HUES64 (cell line): ENCODE measurements at regions not wholly inside any gene's neighbourhood (a gene's known extent, or its start where the extent isn't known, plus 50 kb on each side); places are given as distances from the start of the nearest gene placed in this dataset.

Experiments
- H3K27ac ChIP-seq: 2 replicates; pipeline ENCODE4 v1.7.0; 2013; ENCODE audit warnings: low read depth, low read length, inconsistent platforms
- H3K27me3 ChIP-seq: 2 replicates; pipeline ENCODE4 v1.6.1; 2013; ENCODE audit warnings: mild to moderate bottlenecking, low read length; ENCODE audit not compliant: insufficient read depth
- H3K36me3 ChIP-seq: 2 replicates; pipeline ENCODE4 v1.6.1; 2013; ENCODE audit warnings: mild to moderate bottlenecking, low read length; ENCODE audit not compliant: insufficient read depth
- H3K4me1 ChIP-seq: 2 replicates; pipeline ENCODE4 v1.6.1; 2013; ENCODE audit warnings: mild to moderate bottlenecking, low read length, moderate library complexity; ENCODE audit not compliant: insufficient read depth
- H3K4me3 ChIP-seq: 2 replicates; pipeline ENCODE4 v1.5.1; 2013; ENCODE audit warnings: mild to moderate bottlenecking, low read length, moderate library complexity
- H3K9ac ChIP-seq: 2 replicates; pipeline ENCODE4 v1.6.1; 2013; ENCODE audit warnings: mild to moderate bottlenecking, low read depth, low read length
- H3K9me3 ChIP-seq: 2 replicates; pipeline ENCODE4 v1.6.1; 2013; ENCODE audit warnings: low read depth, low read length; ENCODE audit not compliant: insufficient read depth
- WGBS: fragments of 150-250, 120-280 bp; methylation state at CpG from one replicate; pipeline ENCODE4 v1.1.7; 2013; ENCODE audit warnings: missing lambda C conversion rate; 5-methylcytosine and 5-hydroxymethylcytosine counted together

DNA sequence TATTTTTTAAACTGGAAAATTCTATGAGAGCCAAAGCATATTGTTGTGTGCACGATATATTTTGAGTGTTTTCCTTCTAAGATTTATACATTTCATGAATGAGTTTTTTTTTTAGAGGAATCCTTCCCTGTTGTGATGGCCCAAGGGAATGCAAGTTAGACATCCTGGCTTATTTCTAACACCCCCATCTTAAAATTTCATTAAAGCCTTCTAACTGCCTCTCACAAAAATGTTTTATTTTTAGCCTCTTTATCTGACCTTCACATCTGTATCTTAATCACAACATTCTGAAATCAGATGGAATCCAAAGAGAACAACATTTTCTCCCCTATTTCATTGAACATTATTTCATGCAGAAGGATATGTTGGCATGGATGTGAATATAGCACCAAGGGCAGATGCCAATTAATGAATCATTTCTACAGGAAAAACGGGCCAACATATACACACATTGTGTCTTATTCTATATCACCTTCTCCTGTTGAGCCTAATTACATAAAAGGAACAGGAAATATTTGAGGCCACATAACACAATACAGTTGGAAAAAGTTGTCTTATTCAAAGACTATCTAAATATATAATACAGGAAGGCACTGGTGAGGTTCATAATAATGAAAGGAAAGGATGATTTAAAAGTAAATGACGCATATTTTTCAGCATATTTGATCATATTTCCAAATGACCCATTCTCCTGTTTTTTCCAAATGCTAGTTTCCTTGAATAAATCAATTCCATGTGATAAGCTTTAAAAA lies 455.5 kb downstream of the TTLL7 start:
- Histone ChIP-seq H3K36me3 (no peaks in the 10 kb centered on the region), H3K4me1 (no peaks in the 10 kb centered on the region), H3K27me3 (no peaks in the 10 kb centered on the region), H3K9me3 (no peaks in the 10 kb centered on the region), H3K4me3 (no peak overlapping the region), H3K9ac (no peak overlapping the region), H3K27ac (no peak overlapping the region)
- WGBS = 100% methylated on average over 1 of the region's 3 CpGs

DNA sequence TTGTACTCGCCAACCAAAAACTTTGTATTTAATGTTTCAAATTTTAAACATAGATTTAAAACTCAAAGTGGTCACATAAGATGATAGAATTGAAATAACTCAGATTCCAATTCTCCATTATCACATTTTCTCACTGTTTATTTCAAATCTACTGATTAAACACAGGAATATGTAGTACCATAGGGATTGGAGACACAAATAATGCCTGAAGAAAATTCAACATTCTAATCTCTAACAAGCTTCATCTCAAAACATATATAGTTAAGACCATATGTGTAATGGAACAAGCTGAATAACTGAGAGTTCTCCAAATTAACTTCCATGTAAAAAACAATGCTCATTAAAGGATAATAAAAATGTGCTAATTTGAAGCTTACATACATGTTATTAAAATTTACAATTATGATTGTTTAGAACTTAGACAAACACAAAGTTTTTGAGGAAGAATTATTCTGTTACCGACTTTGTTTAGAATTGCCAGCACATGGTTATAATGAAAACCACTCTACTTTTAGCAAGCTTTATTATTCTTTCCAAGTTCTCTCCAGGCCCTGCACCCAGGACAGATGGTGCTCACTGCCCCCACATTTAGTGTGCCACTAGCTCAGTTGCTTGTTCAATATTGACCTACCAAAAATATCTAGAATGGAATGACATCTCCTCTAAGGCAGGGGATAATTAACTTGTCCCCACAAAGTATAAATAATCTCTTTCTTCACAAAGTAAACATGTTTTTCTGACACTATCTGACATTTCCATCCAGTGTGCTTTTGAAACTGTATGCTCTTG lies 467.2 kb downstream of the TTLL7 start:
- 87% methylated on average over 1 of the region's 2 CpGs for WGBS
- H3K27ac ChIP-seq = no peak overlapping the region
- H3K9ac ChIP-seq = no peak overlapping the region
- H3K36me3 ChIP-seq = no peaks in the 10 kb centered on the region
- 0 out of 2 replicates have a peak, but pooled peaks cover 4% of the 10 kb centered on the region for H3K9me3 ChIP-seq
- H3K27me3 ChIP-seq = no peaks in the 10 kb centered on the region
- no peaks in the 10 kb centered on the region for H3K4me1 ChIP-seq
- H3K4me3 ChIP-seq = no peak overlapping the region

DNA sequence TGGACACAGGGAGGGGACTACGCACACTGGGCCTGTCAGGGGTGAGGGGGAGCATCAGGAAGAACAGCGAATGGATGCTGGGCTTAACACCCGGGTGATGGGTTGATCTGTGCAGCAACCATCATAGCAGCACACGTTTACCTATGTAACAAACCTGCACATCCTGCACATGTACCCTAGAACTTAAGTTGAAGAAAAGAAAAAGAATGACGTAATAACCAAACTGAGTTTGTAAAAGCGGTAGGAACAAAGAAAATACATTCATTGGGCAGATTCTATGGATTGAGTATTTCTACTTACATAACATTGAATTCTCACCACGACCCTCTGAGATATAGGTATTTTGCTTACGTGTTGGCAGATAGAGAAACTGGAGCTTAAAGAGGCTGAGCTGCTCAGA lies 468.4 kb downstream of the TTLL7 start:
- H3K36me3 ChIP-seq = no peaks in the 10 kb centered on the region
- no peak overlapping the region for H3K4me3 ChIP-seq
- 98% methylated on average over 8 of the region's 8 CpGs for WGBS
- H3K9ac ChIP-seq = no peak overlapping the region
- no peak overlapping the region for H3K27ac ChIP-seq
- H3K27me3 ChIP-seq = no peaks in the 10 kb centered on the region
- no peaks in the 10 kb centered on the region for H3K4me1 ChIP-seq
- H3K9me3 ChIP-seq = no peaks in the 10 kb centered on the region

DNA sequence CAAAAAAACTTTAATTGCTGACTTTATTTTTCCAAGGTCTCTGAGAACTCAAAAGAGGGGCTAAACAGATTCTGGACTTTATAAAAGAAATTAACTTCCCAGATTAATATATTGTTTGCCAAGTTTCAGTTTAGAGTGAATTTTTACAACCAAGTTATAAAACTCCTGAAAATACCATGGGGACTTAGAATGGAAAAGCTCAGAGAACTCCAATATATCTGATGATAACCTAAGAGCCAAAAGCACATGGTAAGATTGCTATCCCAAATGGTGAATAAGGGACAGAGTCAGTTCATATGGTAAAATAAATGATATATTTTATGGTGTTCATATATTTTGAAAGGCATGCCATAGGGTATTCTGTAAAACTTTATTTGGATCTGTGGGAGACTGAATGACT lies 470.9 kb downstream of the TTLL7 start:
- Histone ChIP-seq H3K27ac (no peak overlapping the region), H3K36me3 (no peaks in the 10 kb centered on the region), H3K4me3 (no peak overlapping the region), H3K9me3 (no peaks in the 10 kb centered on the region), H3K4me1 (no peaks in the 10 kb centered on the region), H3K27me3 (no peaks in the 10 kb centered on the region), H3K9ac (no peak overlapping the region)

DNA sequence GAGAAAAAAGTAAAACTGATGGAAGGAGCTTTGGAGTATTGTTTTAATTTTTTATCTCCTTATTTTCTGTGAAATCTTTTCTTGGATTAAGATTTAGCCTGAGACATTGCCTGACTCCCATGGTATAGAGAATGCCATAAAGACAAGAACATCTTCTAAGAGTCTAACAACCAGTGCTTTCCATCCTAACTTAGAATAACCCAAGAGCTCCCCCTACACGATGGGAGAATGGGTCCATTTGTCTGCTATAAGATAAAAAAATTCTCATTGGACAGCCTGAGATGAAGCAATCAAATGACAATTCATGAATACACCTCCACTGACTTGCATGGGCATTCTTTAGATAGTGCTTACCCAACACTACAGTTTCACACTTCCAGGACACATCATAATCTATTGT lies 478.1 kb downstream of the TTLL7 start:
- H3K27ac ChIP-seq = no peak overlapping the region
- H3K4me3 ChIP-seq = no peak overlapping the region
- no peaks in the 10 kb centered on the region for H3K4me1 ChIP-seq
- H3K9me3 ChIP-seq = no peaks in the 10 kb centered on the region
- WGBS = 72% methylated on average over 1 of the region's 1 CpG
- no peaks in the 10 kb centered on the region for H3K36me3 ChIP-seq
- H3K9ac ChIP-seq = no peak overlapping the region
- H3K27me3 ChIP-seq = no peaks in the 10 kb centered on the region

DNA sequence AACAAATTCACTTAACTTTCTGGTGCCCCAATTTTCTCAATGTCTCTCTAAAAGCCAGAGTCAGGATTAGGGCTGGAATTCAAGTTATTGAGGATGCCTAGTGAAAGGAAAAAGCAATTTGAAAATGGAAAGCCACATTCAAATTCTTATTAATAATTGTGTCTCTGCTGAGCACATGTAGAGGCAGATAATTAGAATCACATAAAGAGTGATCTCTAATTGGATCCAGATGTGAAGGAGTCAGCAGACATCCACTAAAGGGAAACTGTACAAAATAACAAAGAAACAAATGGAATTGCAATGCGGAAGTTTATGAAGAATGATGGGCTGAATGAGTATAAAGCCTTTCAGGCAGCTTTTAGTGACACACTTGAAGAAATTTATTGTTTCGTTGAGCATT lies 482.6 kb downstream of the TTLL7 start:
- Histone ChIP-seq H3K4me1 (no peaks in the 10 kb centered on the region), H3K27ac (no peak overlapping the region), H3K4me3 (no peak overlapping the region), H3K27me3 (no peaks in the 10 kb centered on the region), H3K36me3 (no peaks in the 10 kb centered on the region), H3K9me3 (no peaks in the 10 kb centered on the region), H3K9ac (no peak overlapping the region)
- WGBS = 97% methylated on average over 2 of the region's 2 CpGs

DNA sequence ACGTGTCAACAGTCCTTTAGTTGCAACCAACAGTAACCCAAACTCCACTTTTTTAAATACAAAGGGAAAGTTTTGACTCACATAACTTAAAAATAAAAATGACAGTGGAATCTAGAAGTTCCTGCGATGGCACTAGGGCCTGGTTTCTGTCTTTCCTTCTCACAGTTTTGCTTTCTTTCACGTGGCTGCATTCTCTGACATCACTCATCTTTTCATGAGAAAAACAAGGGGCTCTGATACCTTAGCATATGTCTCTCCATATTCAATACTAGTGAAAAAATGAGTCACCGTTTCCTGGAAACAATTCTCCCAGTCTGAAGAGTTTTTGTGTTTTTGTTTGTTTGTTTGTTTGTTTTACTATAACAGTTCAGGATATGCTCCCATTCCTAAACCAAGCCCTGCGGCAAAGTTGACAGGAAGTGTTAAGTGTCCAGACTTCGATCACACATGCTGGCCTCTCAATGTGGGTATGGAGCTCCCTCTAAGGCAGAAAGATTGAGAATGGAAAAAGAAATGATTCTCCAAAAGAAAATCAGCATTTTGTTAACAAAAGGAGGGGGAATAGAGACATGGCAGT lies 483.3 kb downstream of the TTLL7 start:
- no peak overlapping the region for H3K9ac ChIP-seq
- H3K4me3 ChIP-seq = no peak overlapping the region
- H3K27ac ChIP-seq = no peak overlapping the region
- H3K27me3 ChIP-seq = no peaks in the 10 kb centered on the region
- H3K4me1 ChIP-seq = no peaks in the 10 kb centered on the region
- H3K9me3 ChIP-seq = no peaks in the 10 kb centered on the region
- 89% methylated on average over 5 of the region's 6 CpGs for WGBS
- no peaks in the 10 kb centered on the region for H3K36me3 ChIP-seq

DNA sequence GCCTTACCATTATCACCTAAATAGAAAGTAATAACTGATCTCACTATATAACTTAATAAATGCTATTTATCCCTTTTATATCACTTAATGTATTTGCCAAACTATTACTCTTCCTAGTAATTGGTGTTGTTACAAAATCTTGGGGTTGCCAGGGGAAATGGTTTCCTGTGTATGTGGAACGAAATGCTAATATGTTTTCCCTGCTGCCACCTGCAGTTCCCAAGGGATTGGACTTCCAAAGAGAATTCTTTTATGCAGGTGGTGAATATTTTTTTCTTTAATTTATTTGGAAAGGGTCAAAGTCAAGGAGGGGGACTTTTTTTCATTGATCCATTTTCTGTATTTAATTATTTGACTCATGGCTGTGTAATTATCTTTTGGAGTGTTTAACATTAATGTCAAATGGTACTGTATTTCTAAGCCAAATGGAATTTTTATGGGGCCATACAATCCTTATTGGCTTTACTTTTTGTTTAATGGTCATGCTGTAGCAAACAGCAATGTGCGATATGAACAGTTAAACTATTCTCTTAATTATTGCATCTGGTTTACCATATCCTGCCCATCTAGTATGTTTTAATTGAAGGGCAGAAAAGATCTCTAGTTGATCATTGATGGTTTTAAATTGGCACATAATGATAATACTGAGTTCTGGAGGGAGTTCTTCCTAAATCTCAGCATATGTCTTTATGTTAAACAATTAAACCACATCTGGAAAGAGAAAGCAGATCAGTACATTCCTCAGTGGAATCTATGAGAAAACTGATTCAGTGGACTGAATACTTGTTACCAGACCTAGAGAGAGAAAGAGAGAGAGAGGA lies 486.3 kb downstream of the TTLL7 start:
- H3K9me3 ChIP-seq = no peaks in the 10 kb centered on the region
- WGBS = 88% methylated on average over 2 of the region's 2 CpGs
- H3K4me3 ChIP-seq = no peak overlapping the region

DNA sequence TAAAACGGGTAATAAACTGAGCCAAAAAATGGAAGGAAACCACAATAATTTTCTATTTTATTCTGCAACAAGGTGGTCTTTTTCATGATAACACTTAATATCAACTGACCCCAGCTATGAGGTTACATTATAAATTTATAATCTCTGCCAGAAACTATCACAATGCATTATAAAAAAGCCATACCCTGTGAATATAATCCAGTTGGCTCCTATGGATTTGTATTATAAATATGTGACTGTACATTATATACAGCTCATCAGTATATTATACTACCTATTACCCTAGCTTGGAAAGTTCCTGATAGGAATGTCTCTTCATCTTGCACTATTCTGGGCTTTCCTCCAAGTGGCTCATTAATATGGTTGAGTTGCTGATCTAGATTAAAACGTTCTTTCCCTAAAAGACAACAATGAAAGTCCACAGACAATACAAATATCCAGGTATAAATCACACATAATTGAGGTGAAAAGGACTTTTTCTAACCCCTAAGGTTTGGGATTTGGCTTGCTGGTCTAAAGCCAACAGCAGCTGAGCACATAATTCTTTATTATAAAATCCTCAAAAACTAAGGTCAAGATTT lies 487.7 kb downstream of the TTLL7 start:
- Histone ChIP-seq H3K9me3 (no peaks in the 10 kb centered on the region), H3K27ac (no peak overlapping the region), H3K27me3 (no peaks in the 10 kb centered on the region), H3K4me1 (no peaks in the 10 kb centered on the region), H3K36me3 (no peaks in the 10 kb centered on the region), H3K4me3 (no peak overlapping the region), H3K9ac (no peak overlapping the region)
- WGBS = 95% methylated on average over 2 of the region's 2 CpGs

More for the DNA sequence above, 486.3 kb downstream of the TTLL7 start:
- Histone ChIP-seq H3K9ac (no peak overlapping the region), H3K4me1 (no peaks in the 10 kb centered on the region), H3K27ac (no peak overlapping the region), H3K27me3 (no peaks in the 10 kb centered on the region), H3K36me3 (no peaks in the 10 kb centered on the region)

DNA sequence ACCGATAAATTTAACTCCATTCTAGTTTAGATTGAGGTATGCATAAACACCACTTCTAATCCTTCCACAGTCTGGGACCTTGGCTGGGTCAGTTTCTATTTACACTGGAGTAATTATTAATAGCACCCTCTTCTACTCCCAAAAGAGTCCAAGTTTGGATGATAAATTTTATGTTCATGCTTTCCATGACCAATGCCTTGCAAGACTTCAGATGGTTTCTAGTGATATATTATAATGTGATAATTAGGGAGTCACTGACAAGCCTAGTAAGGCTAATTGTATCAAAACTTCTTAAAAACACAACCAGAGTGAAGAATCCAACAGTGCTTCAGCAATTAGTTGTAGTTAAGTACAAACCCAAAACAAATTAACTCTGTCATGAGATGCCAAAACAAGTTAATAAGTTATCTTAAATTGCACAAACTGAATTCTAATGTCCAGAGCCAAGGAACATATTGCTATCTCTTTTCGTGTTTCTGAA lies 489.6 kb downstream of the TTLL7 start:
- H3K27ac ChIP-seq = no peak overlapping the region
- 89% methylated on average over 2 of the region's 2 CpGs for WGBS

More for the DNA sequence above, 489.6 kb downstream of the TTLL7 start:
- H3K9ac ChIP-seq = no peak overlapping the region
- no peak overlapping the region for H3K4me3 ChIP-seq
- H3K4me1 ChIP-seq = no peaks in the 10 kb centered on the region
- no peaks in the 10 kb centered on the region for H3K36me3 ChIP-seq
- H3K9me3 ChIP-seq = no peaks in the 10 kb centered on the region
- no peaks in the 10 kb centered on the region for H3K27me3 ChIP-seq
